C4-2B (cell line): ENCODE measurements at regions not wholly inside any gene's neighbourhood (a gene's known extent, or its start where the extent isn't known, plus 50 kb on each side); places are given as distances from the start of the nearest gene placed in this dataset.

Experiments
- CTCF ChIP-seq: fragments of 450-650 bp; conservative IDR thresholded peaks from 2 replicates; pipeline ENCODE4 v1.5.1; 2017; ENCODE audit warnings: mild to moderate bottlenecking
- ZFX ChIP-seq: fragments of 450-650 bp; IDR thresholded peaks from 2 replicates; pipeline ENCODE4 v1.6.1; 2017

DNA sequence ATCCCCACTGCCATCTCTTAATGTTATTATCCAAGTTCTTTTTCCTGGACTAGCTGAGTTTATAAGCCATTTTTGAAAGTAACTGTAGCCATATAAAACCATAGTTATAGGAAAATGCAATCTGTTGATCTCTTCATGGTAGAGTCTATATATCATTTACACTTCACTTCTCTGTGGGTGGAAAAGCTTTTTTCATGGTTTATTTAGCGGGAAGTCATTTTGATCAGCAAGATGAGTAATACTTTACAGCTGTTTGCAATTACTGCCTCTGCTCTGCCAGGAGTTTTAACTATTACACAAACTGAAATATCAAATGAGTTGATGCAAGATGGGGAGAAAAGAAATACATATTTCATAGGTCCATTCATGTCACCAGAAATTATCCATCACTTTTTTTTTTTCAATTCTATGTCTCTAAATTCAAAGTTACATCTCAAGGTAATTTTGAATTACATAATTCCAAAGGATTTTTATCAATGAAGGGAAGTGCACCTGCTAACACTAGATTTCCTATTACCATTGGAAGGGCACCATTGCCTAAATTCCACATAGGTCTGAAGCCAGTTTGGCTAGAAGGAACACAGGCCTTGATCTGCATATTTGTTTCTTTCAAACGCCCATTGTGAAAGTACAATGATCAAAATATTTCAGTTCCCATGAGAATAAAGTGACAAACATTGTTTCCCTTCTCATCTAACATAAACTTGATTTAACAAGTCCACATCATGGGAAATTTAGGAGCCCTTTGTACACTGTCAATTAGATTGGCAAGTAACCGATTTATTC lies 296.7 kb downstream of the ZNF326 start:
- TF ChIP-seq CTCF (no peak), ZFX (no peak)
